HEK293T (cell line): ENCODE measurements at regions not wholly inside any gene's neighbourhood (a gene's known extent, or its start where the extent isn't known, plus 50 kb on each side); places are given as distances from the start of the nearest gene placed in this dataset.

Source experiments
- CTCF ChIA-PET: fragments of 350-600 bp; formaldehyde crosslinking; extraction: SDS; loops from one replicate; lab custom pipeline; 2021; ENCODE audit warnings: antibody characterized with exemption, inconsistent platforms; lab: Yijun Ruan, JAX
- POLR2A ChIA-PET: fragments of 350-600 bp; formaldehyde crosslinking; extraction: SDS; loops from one replicate; lab custom pipeline; 2020; ENCODE audit warnings: antibody characterized with exemption, inconsistent platforms; lab: Yijun Ruan, JAX
- DNase-seq: peaks from one replicate; pipeline ENCODE4 v3.0.0; 2012; ENCODE audit warnings: mixed read lengths; ENCODE audit errors: extremely low spot score
- ARNT ChIP-seq: fragments of 450-650 bp; IDR thresholded peaks from 2 replicates; pipeline ENCODE4 v1.6.1; 2017; ENCODE audit warnings: mild to moderate bottlenecking
- BHLHE40 ChIP-seq: fragments of 450-650 bp; IDR thresholded peaks from 2 replicates; pipeline ENCODE4 v1.6.1; 2016; ENCODE audit warnings: mild to moderate bottlenecking, moderate library complexity, borderline replicate concordance
- CTBP1 ChIP-seq: fragments of 450-650 bp; IDR thresholded peaks from 2 replicates; pipeline ENCODE4 v1.6.1; 2016; ENCODE audit warnings: borderline replicate concordance
- ELF4 ChIP-seq: fragments of 450-650 bp; IDR thresholded peaks from 2 replicates; pipeline ENCODE4 v1.6.1; 2017; ENCODE audit warnings: antibody characterized with exemption
- FOXA1 ChIP-seq: fragments of 450-650 bp; IDR thresholded peaks from 2 replicates; pipeline ENCODE4 v1.6.1; 2016; ENCODE audit warnings: mild to moderate bottlenecking
- FOXK2 ChIP-seq: fragments of 450-650 bp; IDR thresholded peaks from 2 replicates; pipeline ENCODE4 v1.6.1; 2016; ENCODE audit warnings: mild to moderate bottlenecking
- FOXM1 ChIP-seq: fragments of 450-650 bp; IDR thresholded peaks from 2 replicates; pipeline ENCODE4 v1.6.1; 2017; ENCODE audit warnings: mild to moderate bottlenecking, borderline replicate concordance
- HDGF ChIP-seq: fragments of 450-650 bp; IDR thresholded peaks from 2 replicates; pipeline ENCODE4 v1.6.1; 2017; ENCODE audit warnings: antibody characterized with exemption, borderline replicate concordance
- L3MBTL2 ChIP-seq: fragments of 450-650 bp; conservative IDR thresholded peaks from 2 replicates; pipeline ENCODE4 v1.6.1; 2016; ENCODE audit warnings: mild to moderate bottlenecking
- LEF1 ChIP-seq: fragments of 450-650 bp; IDR thresholded peaks from 2 replicates; pipeline ENCODE4 v1.6.1; 2017; ENCODE audit warnings: mild to moderate bottlenecking, borderline replicate concordance
- NFRKB ChIP-seq: fragments of 450-650 bp; IDR thresholded peaks from 2 replicates; pipeline ENCODE4 v1.6.1; 2016; ENCODE audit warnings: mild to moderate bottlenecking, moderate library complexity
- SP1 ChIP-seq: fragments of 450-650 bp; IDR thresholded peaks from 2 replicates; pipeline ENCODE4 v1.6.1; 2017
- SUZ12 ChIP-seq: fragments of 450-650 bp; IDR thresholded peaks from 2 replicates; pipeline ENCODE4 v1.6.1; 2016; ENCODE audit warnings: mild to moderate bottlenecking
- TARDBP ChIP-seq: fragments of 450-650 bp; IDR thresholded peaks from 2 replicates; pipeline ENCODE4 v1.6.1; 2016
- ZNF384 ChIP-seq: fragments of 450-650 bp; IDR thresholded peaks from 2 replicates; pipeline ENCODE4 v1.6.1; 2016
- TF ChIP-seq, protein P1 (sequence below): fragments of 450-650 bp; IDR thresholded peaks from 2 replicates; pipeline ENCODE4 v1.6.1; 2016

DNA sequence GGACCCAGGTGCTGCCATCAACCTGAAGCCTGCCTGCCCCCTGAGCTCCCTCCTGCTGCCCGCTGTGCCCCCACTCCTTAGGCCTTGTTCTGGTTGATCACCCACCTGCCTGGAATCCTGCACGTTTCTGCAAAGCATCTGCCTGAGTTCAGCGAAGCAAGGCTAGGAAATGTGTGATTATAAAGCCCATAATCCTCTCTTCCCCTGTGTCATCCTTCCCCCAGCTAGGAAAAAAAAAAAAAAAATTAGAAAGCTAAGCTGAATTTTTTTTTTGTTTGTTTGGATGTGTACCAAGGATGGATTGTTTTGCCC is 93.2 kb downstream of the FOXA2 start:
- ChIA-PET POLR2A (no interaction called here), CTCF (interaction anchor here (0.5 kb wide), 1 partner anchor 39 kb away, joined by 3 read pairs; no protein-coding TSS in a partner anchor)
- DNase-seq: no peak
- TF ChIP-seq ELF4: no peak
- no peak for TF ChIP-seq TARDBP
- TF ChIP-seq FOXK2: no peak
- TF ChIP-seq ARNT: no peak
- no peak for TF ChIP-seq NFRKB
- no peak for TF ChIP-seq SUZ12
- TF ChIP-seq, protein P1, sequence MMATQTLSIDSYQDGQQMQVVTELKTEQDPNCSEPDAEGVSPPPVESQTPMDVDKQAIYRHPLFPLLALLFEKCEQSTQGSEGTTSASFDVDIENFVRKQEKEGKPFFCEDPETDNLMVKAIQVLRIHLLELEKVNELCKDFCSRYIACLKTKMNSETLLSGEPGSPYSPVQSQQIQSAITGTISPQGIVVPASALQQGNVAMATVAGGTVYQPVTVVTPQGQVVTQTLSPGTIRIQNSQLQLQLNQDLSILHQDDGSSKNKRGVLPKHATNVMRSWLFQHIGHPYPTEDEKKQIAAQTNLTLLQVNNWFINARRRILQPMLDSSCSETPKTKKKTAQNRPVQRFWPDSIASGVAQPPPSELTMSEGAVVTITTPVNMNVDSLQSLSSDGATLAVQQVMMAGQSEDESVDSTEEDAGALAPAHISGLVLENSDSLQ: no peak
- no peak for TF ChIP-seq CTBP1
- no peak for TF ChIP-seq LEF1
- TF ChIP-seq FOXM1: no peak
- no peak for TF ChIP-seq L3MBTL2
- no peak for TF ChIP-seq BHLHE40
- no peak for TF ChIP-seq HDGF
- TF ChIP-seq SP1: no peak
- no peak for TF ChIP-seq ZNF384
- TF ChIP-seq FOXA1: no peak

DNA sequence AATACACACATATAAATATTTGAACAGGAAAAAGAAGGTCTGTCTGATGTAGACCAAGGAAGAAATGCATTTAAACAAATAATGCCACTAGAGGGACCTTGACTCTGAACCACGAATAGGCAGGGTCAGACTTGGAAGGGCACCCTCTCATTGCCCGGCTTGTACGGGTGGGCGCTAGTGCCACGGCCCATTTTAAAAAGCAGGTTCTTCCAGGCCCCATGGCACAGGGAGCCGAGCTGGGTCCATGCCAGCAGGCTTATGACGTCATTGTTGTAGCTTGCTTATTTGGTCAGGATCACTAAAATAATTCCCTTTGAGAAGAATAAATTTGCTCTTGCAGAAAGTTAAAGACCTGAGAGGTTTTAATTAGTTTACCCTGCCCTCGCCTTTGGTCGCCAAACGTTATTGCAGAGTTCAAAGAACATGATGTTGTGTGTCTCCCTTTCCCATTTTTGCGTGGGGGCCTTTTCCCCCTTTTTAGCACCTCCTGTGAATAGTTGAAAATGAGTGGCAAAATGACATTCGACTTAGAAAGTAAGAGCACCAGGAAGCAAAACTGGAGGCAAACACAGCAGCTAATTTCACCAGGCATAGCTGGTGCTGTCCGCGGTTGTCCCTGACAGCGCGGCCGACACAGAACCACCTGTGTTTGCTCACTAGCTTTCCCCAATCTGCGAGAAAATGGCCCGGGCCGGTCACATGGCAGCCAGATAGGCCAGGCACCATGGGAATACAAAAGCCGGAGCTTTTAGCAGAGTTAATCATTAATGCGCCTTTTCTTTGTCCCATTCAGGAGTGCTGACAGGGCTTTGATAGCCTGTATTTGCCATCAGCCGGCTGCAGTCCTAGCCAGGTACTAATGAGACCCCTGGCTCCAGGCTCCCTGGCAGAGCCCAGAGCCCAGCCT is 93.8 kb downstream of the FOXA2 start:
- TF ChIP-seq L3MBTL2 (no peak), CTBP1 (no peak), NFRKB (no peak), LEF1 (no peak), FOXA1 (no peak), HDGF (no peak), FOXK2 (no peak), SUZ12 (no peak), BHLHE40 (no peak)
- TF ChIP-seq, protein P1: no peak
- CTCF ChIA-PET: interaction anchor here (0.5 to 2.0 kb wide), 2 partner anchors 16 to 38 kb away, joined by 3 to 7 read pairs; no protein-coding TSS in a partner anchor
- POLR2A ChIA-PET: interaction anchor here (0.7 kb wide), 1 partner anchor 11 kb away, joined by 3 read pairs; no protein-coding TSS in a partner anchor
- DNase-seq: no peak

DNA sequence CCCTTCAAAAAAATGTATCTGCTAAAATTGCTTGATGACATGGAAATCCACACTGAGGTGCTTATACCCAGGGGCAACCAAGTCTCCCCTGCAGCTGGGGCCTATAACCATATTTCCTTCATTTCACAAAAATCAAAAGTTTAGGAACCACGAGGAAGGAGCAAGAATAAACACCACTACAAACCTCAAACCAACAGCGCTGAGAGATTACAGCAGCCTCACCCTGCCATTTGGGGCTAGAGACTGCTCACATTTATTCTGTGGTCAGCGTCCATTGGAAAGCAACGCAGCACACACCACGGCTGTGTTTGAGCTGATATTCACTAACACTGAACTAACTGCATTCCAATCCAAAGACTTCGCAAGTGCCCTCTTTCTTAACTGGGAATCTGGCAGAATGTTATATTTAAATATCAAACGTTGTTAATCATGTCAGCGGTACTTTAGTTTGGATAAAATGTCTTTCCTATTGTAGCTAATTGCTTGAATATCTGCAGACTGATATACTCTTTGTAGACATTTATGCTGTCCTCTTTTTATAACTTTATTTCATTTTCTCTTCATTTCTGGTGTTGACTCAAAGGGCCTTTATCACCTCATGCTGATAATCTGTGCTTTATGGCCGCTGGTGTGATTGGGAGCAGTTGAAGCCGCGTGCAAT is 94.6 kb downstream of the FOXA2 start:
- TF ChIP-seq FOXA1: no peak
- TF ChIP-seq SP1: no peak
- ChIA-PET CTCF (interaction anchor here (2.0 kb wide), 1 partner anchor 17 kb away, joined by 7 read pairs; no protein-coding TSS in a partner anchor), POLR2A (interaction anchor here (0.7 kb wide), 1 partner anchor 11 kb away, joined by 3 read pairs; no protein-coding TSS in a partner anchor)
- no peak for DNase-seq

DNA sequence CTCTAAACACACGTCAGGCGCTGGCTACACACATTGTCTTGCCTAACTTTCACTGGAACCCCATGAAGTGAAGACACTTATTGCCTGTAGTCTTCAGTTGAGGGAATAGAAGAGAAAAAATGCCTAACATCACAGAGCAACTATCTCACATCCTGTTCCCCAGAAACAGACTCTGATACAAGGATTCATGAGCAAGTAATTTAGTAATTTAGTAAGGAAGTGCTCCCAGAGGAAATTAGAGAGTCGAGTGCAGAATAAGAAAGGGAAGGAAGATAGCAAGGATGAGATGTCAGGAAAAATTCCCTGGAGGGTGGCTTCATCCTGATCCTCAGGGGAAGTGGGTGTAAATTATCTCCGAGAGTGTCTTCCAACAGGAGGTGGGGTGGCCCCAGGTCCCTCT is 104.0 kb downstream of the FOXA2 start:
- DNase-seq: no peak
- POLR2A ChIA-PET: no interaction called here
- CTCF ChIA-PET: no interaction called here
- no peak for TF ChIP-seq BHLHE40
- TF ChIP-seq FOXK2: no peak
- no peak for TF ChIP-seq SP1
- no peak for TF ChIP-seq HDGF
- no peak for TF ChIP-seq CTBP1
- TF ChIP-seq NFRKB: no peak
- TF ChIP-seq TARDBP: no peak
- no peak for TF ChIP-seq ZNF384

DNA sequence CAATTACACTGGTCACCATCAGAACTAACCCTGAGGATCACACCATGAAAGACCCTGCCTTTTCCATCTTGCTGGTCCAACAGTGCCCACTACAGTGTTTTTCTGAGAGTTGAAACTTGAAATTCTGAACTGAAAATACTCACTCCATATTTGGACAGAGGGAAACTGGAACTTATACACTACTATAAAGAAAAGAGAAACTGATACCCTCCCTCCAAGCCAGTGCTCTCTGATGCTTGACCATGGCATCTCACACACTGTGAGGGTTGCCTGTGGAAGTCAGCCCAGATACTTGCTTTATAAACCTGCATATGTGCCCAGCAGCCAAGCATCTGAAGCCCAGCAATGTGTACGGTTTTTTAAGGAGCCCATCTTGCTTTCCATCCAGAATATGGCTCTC is 108.7 kb downstream of the FOXA2 start:
- CTCF ChIA-PET: no interaction called here
- no peak for DNase-seq
- POLR2A ChIA-PET: no interaction called here
- TF ChIP-seq SUZ12: no peak
- TF ChIP-seq NFRKB: no peak
- no peak for TF ChIP-seq HDGF
- TF ChIP-seq, protein P1: no peak
- TF ChIP-seq FOXA1: no peak
- TF ChIP-seq ZNF384: no peak
- no peak for TF ChIP-seq CTBP1
- no peak for TF ChIP-seq ARNT
- TF ChIP-seq L3MBTL2: no peak
- TF ChIP-seq ELF4: no peak

DNA sequence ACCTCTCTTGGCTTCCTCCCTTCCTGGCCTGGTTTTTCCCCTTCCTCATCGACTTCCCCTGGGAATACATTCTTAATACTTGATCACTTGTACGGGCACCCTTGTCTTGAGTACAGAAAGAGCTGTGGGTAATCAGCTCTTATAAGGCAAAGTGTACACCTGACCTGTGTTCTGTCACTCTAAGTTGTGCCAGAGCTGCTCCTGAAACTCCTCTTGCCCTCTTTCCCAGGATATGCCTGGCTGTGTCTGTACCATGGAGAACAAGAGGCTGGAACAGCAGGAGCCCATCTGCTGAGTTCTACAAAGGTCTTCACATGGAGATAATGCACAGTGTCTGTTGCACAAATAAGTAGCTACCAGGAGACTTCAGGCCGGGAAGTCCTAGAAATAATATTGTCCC is 110.1 kb downstream of the FOXA2 start:
- no peak for TF ChIP-seq FOXM1
- TF ChIP-seq BHLHE40: no peak
- TF ChIP-seq ZNF384: no peak
- TF ChIP-seq, protein P1: no peak
- TF ChIP-seq SP1: no peak
- no peak for TF ChIP-seq ARNT
- TF ChIP-seq ELF4: no peak
- TF ChIP-seq FOXA1: no peak
- TF ChIP-seq NFRKB: no peak
- TF ChIP-seq HDGF: no peak
- TF ChIP-seq SUZ12: no peak
- DNase-seq: no peak
- POLR2A ChIA-PET: no interaction called here
- CTCF ChIA-PET: no interaction called here
